ENCODE measurements at regions not wholly inside any gene's neighbourhood (a gene's known extent, or its start where the extent isn't known, plus 50 kb on each side); places are given as distances from the start of the nearest gene placed in this dataset.

DNA sequence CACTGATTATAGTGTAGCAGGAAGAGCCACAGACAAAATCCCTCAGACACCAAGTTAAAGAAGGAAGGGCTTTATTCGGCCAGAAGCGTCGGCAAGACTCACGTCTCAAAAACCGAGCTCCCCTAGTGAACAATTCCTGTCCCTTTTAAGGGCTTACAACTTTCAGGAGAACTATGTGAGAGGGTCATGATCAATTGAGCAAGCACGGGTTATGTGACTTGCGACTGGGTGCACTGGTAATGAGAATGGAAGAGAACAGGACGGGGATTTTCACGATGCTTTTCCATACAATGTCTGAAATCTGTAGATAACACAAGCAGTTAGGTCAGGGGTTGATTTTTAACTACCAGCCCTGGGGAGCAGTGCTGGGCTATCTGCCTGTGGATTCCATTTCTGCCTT, 116.7 kb downstream of the MFAP3L start:
- no peak overlapping the region for H3K4me3 ChIP-seq (ENCODE audit: low read depth, low read length)
- in situ Hi-C loops (cut with HindIII; ENCODE audit: low sequenced_read_pairs), result no loop called here
- TF ChIP-seq, protein P1, sequence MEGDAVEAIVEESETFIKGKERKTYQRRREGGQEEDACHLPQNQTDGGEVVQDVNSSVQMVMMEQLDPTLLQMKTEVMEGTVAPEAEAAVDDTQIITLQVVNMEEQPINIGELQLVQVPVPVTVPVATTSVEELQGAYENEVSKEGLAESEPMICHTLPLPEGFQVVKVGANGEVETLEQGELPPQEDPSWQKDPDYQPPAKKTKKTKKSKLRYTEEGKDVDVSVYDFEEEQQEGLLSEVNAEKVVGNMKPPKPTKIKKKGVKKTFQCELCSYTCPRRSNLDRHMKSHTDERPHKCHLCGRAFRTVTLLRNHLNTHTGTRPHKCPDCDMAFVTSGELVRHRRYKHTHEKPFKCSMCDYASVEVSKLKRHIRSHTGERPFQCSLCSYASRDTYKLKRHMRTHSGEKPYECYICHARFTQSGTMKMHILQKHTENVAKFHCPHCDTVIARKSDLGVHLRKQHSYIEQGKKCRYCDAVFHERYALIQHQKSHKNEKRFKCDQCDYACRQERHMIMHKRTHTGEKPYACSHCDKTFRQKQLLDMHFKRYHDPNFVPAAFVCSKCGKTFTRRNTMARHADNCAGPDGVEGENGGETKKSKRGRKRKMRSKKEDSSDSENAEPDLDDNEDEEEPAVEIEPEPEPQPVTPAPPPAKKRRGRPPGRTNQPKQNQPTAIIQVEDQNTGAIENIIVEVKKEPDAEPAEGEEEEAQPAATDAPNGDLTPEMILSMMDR (IDR thresholded peaks at IDR 0.05; ENCODE audit: low read depth, low read length, missing control alignments), result no peak
- DNase-seq (ENCODE audit: low read depth), result no peak

DNA sequence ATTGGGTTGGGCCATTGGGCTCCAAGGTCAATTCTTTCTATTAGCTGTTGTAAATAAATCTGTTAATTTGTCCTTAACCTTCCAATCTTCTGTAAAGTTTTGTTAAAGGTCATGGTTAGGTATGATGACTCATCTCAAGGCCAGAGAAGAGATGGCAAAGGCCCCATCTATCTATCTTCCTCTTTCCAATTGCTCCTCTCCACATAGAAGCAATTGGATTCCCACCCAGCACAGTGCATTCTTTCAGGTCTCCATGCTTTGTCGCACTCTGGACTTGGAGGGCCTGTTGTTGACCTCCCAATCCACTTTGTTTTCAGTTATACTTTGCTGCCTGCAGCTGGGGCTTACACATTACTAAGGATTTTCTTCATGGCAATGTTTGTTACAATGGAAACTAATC, 118.5 kb downstream of the MFAP3L start:
- no peak overlapping the region for H3K4me3 ChIP-seq (ENCODE audit: low read depth, low read length)
- in situ Hi-C loops (cut with HindIII; ENCODE audit: low sequenced_read_pairs), result no loop called here
- TF ChIP-seq, protein P1 (IDR thresholded peaks at IDR 0.05; ENCODE audit: low read depth, low read length, missing control alignments), result no peak
- no peak for DNase-seq (ENCODE audit: low read depth)

DNA sequence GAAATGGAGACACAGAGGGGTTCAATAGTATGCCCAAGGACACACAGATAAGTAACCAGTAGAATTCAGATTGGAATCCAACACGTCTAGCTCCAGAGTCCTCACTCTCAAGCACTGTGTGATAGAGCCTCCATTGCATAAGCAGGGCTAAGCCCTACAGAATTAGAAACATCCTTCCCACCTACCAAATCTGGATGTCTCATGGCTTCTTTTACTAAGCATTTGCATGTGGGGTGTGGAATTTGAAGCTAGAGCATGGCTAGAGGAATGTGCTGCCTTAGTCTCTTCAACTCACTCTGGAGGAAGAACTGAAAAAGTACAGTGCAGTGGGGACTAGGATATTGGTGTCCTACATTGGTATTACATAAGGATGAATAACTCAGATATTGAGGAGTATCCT, 119.4 kb downstream of the MFAP3L start:
- TF ChIP-seq, protein P1 (IDR thresholded peaks at IDR 0.05; ENCODE audit: low read depth, low read length, missing control alignments), result no peak
- H3K4me3 ChIP-seq (ENCODE audit: low read depth, low read length), result no peak overlapping the region
- in situ Hi-C loops (cut with HindIII; ENCODE audit: low sequenced_read_pairs), result no loop called here
- no peak for DNase-seq (ENCODE audit: low read depth)

DNA sequence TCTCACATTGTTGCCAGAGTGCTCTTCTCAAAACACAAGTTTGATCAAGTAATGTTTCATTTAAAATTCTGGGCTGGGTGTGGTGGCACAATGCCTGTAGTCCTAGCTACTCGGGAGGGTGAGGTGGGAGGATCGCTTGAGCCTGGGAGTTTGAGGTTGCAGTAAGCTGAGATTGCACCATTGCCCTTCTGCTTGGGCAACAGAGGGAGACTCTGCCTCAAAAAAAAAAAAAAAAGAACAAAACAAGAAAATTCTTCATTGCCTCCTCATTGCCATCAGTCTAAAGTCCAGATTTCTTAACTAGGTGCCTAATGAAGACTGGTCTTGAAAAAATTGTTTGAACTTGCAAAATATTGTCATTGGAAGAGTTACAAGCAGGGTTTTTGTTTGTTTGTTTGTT, 120.1 kb downstream of the MFAP3L start:
- TF ChIP-seq, protein P1 (IDR thresholded peaks at IDR 0.05; ENCODE audit: low read depth, low read length, missing control alignments), result no peak
- no peak overlapping the region for H3K4me3 ChIP-seq (ENCODE audit: low read depth, low read length)
- no peak for DNase-seq (ENCODE audit: low read depth)
- in situ Hi-C loops (cut with HindIII; ENCODE audit: low sequenced_read_pairs), result no loop called here

DNA sequence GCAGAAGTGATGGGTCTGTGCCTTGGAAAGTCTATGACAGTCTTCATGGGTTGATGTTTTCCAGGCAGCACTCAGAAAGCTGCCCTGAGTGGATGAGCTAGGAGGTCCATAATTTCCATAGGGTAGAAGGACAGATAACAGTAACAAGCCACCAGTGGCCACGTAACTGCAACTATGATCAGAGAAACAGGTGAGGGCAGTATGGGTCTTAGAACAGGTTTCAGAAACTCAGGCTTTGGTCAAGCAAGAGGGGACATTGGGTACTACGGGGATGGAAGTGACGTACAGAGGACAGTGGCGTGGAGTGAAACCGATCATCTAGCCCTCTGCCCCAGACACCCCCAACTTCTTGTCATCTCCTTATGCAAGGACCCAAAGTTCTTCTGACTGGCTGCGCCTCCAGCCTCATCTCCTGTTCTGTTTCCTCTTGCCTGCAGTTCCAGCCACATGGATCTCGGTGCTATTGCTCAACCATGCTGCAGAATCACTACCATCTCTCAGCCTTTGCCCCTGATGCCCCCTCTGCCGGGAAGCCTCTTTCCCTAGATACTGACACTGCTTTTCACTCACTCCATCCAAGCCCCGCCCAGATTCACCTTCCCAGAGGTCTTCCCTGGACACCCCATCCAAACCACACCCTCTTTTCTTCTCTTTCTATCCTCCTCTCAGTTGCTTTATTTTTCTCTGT, 123.4 kb downstream of the MFAP3L start:
- H3K4me3 ChIP-seq (ENCODE audit: low read depth, low read length), result no peak overlapping the region
- TF ChIP-seq, protein P1 (IDR thresholded peaks at IDR 0.05; ENCODE audit: low read depth, low read length, missing control alignments), result no peak
- in situ Hi-C loops (cut with HindIII; ENCODE audit: low sequenced_read_pairs), result no loop called here
- DNase-seq (ENCODE audit: low read depth), result no peak

DNA sequence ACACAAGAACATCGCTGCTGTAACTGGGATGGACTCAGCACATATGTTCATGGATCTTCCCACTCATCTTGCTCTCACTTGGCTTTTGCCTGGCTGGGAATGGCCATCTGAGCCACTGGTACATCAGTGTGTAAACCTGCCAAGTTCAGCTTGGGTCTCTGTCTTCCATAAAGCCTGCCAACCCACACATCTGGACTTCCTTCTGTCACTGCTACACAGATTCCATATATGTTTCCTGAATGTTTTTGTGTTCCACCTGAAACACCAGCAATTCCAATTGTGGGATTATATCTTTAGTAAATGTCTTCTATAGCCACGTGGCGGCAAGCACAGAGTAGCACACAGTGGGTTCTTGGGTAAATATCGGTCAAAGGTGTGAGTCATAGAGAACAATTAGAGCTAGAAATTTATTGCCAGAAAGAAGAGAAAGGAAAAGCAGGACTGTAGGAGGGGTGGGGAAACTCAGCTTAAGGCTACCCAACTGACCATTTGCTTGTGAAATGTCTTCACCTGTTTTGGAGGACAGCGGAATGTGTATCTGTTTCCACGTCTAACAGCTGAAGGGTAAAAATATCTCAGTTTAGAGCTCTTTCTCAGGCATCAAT, 125.9 kb downstream of the MFAP3L start:
- no peak for DNase-seq (ENCODE audit: low read depth)
- in situ Hi-C loops (cut with HindIII; ENCODE audit: low sequenced_read_pairs), result no loop called here
- no peak overlapping the region for H3K4me3 ChIP-seq (ENCODE audit: low read depth, low read length)
- TF ChIP-seq, protein P1 (IDR thresholded peaks at IDR 0.05; ENCODE audit: low read depth, low read length, missing control alignments), result no peak

All from astrocyte of the cerebellum (primary cell).